IMR-90 (cell line): ENCODE measurements at regions not wholly inside any gene's neighbourhood (a gene's known extent, or its start where the extent isn't known, plus 50 kb on each side); places are given as distances from the start of the nearest gene placed in this dataset.

Experiments
- ATAC-seq: fragments of 200-7000 bp; cut with Tn5 transposase; 2 replicates; pipeline ENCODE4 v1.9.1; 2020; ENCODE audit warnings: low read depth, mild to moderate bottlenecking, moderate library complexity
- BruUV-seq: library from RNA; stranded (reverse); fragments of 400-500 nt; replicated peaks from 2 replicates; lab custom pipeline; 2021; lab: Mats Ljungman, UMichigan
- CTCF ChIA-PET: fragments of 300-600 bp; formaldehyde crosslinking; extraction: SDS; loops from one replicate; lab custom pipeline; 2021; ENCODE audit warnings: antibody characterized with exemption; lab: Yijun Ruan, JAX
- POLR2A ChIA-PET: fragments of 300-600 bp; sonication (Branson Sonifier 250); formaldehyde crosslinking; loops from one replicate; lab custom pipeline; 2022; ENCODE audit warnings: antibody characterized with exemption; ENCODE audit not compliant: unreplicated experiment; lab: Charles Lee
- DNase-seq: peaks from one replicate; pipeline ENCODE4 v3.0.0; 2013
- H2AFZ ChIP-seq: replicated peaks from 2 replicates; pipeline ENCODE3; 2013; ENCODE audit warnings: low read length, mild to moderate bottlenecking; ENCODE audit not compliant: poor library complexity
- H2AK5ac ChIP-seq: 2 replicates; pipeline ENCODE4 v1.6.1; 2013; ENCODE audit warnings: low read depth, low read length, inconsistent platforms
- H2AK9ac ChIP-seq: replicated peaks from 2 replicates; pipeline ENCODE3; 2013; ENCODE audit warnings: mild to moderate bottlenecking, low read depth, low read length, moderate library complexity; ENCODE audit not compliant: poor library complexity
- H2BK120ac ChIP-seq: 2 replicates; pipeline ENCODE4 v1.6.1; 2013; ENCODE audit warnings: low read depth, low read length, inconsistent platforms
- H2BK15ac ChIP-seq: 3 replicates; pipeline ENCODE4 v1.6.1; 2013; ENCODE audit warnings: low read depth, low read length, inconsistent platforms
- H2BK20ac ChIP-seq: 2 replicates; pipeline ENCODE4 v1.6.1; 2013; ENCODE audit warnings: low read depth, mild to moderate bottlenecking, inconsistent platforms, low read length, moderate library complexity
- H2BK5ac ChIP-seq: 2 replicates; pipeline ENCODE4 v1.6.1; 2013; ENCODE audit warnings: mild to moderate bottlenecking, low read depth, low read length, inconsistent platforms; ENCODE audit not compliant: poor library complexity, severe bottlenecking
- H3K14ac ChIP-seq: replicated peaks from 2 replicates; pipeline ENCODE4 v1.6.1; 2013; ENCODE audit warnings: low read depth, low read length, inconsistent platforms
- H3K18ac ChIP-seq: 2 replicates; pipeline ENCODE4 v1.6.1; 2013; ENCODE audit warnings: low read depth, low read length, control low read depth
- H3K23ac ChIP-seq: 2 replicates; pipeline ENCODE4 v1.6.1; 2013; ENCODE audit warnings: low read depth, low read length, inconsistent platforms
- H3K27ac ChIP-seq: 2 replicates; pipeline ENCODE4 v1.5.1; 2013; ENCODE audit warnings: mild to moderate bottlenecking, control low read depth, low read length; ENCODE audit not compliant: insufficient read depth
- H3K27me3 ChIP-seq: 2 replicates; pipeline ENCODE4 v1.6.1; 2013; ENCODE audit warnings: low read length; ENCODE audit not compliant: control insufficient read depth, insufficient read depth
- H3K36me3 ChIP-seq: 2 replicates; pipeline ENCODE4 v1.6.1; 2013; ENCODE audit warnings: low read length, mixed read lengths; ENCODE audit not compliant: control insufficient read depth, insufficient read depth
- H3K4ac ChIP-seq: 2 replicates; pipeline ENCODE4 v1.6.1; 2013; ENCODE audit warnings: low read depth, low read length, inconsistent platforms
- H3K4me1 ChIP-seq: 2 replicates; pipeline ENCODE4 v1.6.1; 2013; ENCODE audit warnings: low read length, mixed read lengths; ENCODE audit not compliant: control insufficient read depth, insufficient read depth
- H3K4me2 ChIP-seq: 2 replicates; pipeline ENCODE4 v1.6.1; 2013; ENCODE audit warnings: low read depth, mild to moderate bottlenecking, control low read depth, low read length, moderate library complexity
- H3K4me3 ChIP-seq: 2 replicates; pipeline ENCODE4 v1.5.1; 2013; ENCODE audit warnings: low read depth, mild to moderate bottlenecking, control low read depth, low read length, moderate library complexity; ENCODE audit not compliant: insufficient read depth
- H3K56ac ChIP-seq: 2 replicates; pipeline ENCODE4 v1.6.1; 2013; ENCODE audit warnings: low read length, inconsistent platforms; ENCODE audit not compliant: insufficient read depth; ENCODE audit errors: extremely low read depth
- H3K79me1 ChIP-seq, 2 experiments: 2 replicates each; pipeline ENCODE4 v1.6.1; 2013; ENCODE audit warnings: low read length in 2 of 2, inconsistent platforms in 1 of 2, low read depth in 1 of 2
- H3K9ac ChIP-seq: 2 replicates; pipeline ENCODE4 v1.6.1; 2013; ENCODE audit warnings: low read depth, low read length, control low read depth
- H3K9me1 ChIP-seq: 2 replicates; pipeline ENCODE4 v1.6.1; 2013; ENCODE audit warnings: low read length, inconsistent platforms; ENCODE audit not compliant: insufficient read depth
- H3K9me3 ChIP-seq: 2 replicates; pipeline ENCODE4 v1.6.1; 2013; ENCODE audit warnings: low read length; ENCODE audit not compliant: control insufficient read depth, insufficient read depth
- H4K20me1 ChIP-seq: 2 replicates; pipeline ENCODE4 v1.6.1; 2013; ENCODE audit warnings: low read length, inconsistent platforms; ENCODE audit not compliant: insufficient read depth
- H4K5ac ChIP-seq: 2 replicates; pipeline ENCODE4 v1.6.1; 2013; ENCODE audit warnings: mild to moderate bottlenecking, low read depth, low read length, control low read depth
- H4K8ac ChIP-seq, 2 experiments: 2 replicates each; pipeline ENCODE4 v1.6.1; 2013; ENCODE audit warnings: low read depth in 2 of 2, low read length in 2 of 2, control low read depth in 1 of 2, inconsistent platforms in 1 of 2
- H4K91ac ChIP-seq: 2 replicates; pipeline ENCODE4 v1.6.1; 2013; ENCODE audit warnings: low read depth, low read length, inconsistent platforms; ENCODE audit not compliant: insufficient read depth
- BHLHE40 ChIP-seq: fragments of 150-350 bp; IDR thresholded peaks from 2 replicates; pipeline ENCODE4 v1.6.1; 2016; ENCODE audit warnings: mild to moderate bottlenecking, low read depth, low read length
- CEBPB ChIP-seq: IDR thresholded peaks from 2 replicates; pipeline ENCODE4 v1.6.1; 2012; ENCODE audit warnings: low read depth, low read length, improper control_type of control experiment
- CHD1 ChIP-seq: IDR thresholded peaks from 2 replicates; pipeline ENCODE4 v1.6.1; 2012; ENCODE audit warnings: low read depth, low read length, improper control_type of control experiment
- FOS ChIP-seq: fragments of 150-350 bp; IDR thresholded peaks from 2 replicates; pipeline ENCODE4 v1.6.1; 2016; ENCODE audit warnings: low read depth, low read length
- MAFK ChIP-seq: IDR thresholded peaks from 2 replicates; pipeline ENCODE4 v1.6.1; 2012; ENCODE audit warnings: low read depth, low read length, improper control_type of control experiment
- MAZ ChIP-seq: IDR thresholded peaks from 2 replicates; pipeline ENCODE4 v1.6.1; 2012; ENCODE audit warnings: low read depth, mild to moderate bottlenecking, low read length, improper control_type of control experiment, moderate library complexity, borderline replicate concordance
- NFE2L2 ChIP-seq: fragments of 150-350 bp; IDR thresholded peaks from 2 replicates; pipeline ENCODE4 v1.6.1; 2016; ENCODE audit warnings: low read depth, mild to moderate bottlenecking, low read length
- POLR2A ChIP-seq: IDR thresholded peaks from 2 replicates; pipeline ENCODE4 v1.6.1; 2012; ENCODE audit warnings: mild to moderate bottlenecking, low read depth, low read length
- RAD21 ChIP-seq: IDR thresholded peaks from 2 replicates; pipeline ENCODE4 v1.6.1; 2012; ENCODE audit warnings: low read length, improper control_type of control experiment
- RCOR1 ChIP-seq: IDR thresholded peaks from 2 replicates; pipeline ENCODE4 v1.6.1; 2012; ENCODE audit warnings: mild to moderate bottlenecking, low read length, improper control_type of control experiment; ENCODE audit not compliant: insufficient replicate concordance
- RFX5 ChIP-seq: IDR thresholded peaks from 2 replicates; pipeline ENCODE4 v1.8.0; 2012; ENCODE audit warnings: low read depth, mild to moderate bottlenecking, low read length, moderate library complexity
- SMC3 ChIP-seq: fragments of 150-350 bp; IDR thresholded peaks from 2 replicates; pipeline ENCODE4 v1.6.1; 2016; ENCODE audit warnings: low read depth, mild to moderate bottlenecking, antibody characterized with exemption, low read length, moderate library complexity
- WGBS, 2 experiments: methylation state at CpG; one replicate each; pipeline versions ENCODE4 v1.1.5 to v1.1.7; 2013; ENCODE audit warnings: missing lambda C conversion rate in 2 of 2; ENCODE audit not compliant: insufficient read length in 1 of 2; ENCODE audit errors: extremely low coverage in 2 of 2; 5-methylcytosine and 5-hydroxymethylcytosine counted together
- dilution Hi-C: fragments of 300-500 bp; cut with HindIII; formaldehyde crosslinking; loops from one replicate; pipeline ENCODE4 v1.14.3; 2018; ENCODE audit warnings: low sequenced_read_pairs; ENCODE audit not compliant: unreplicated experiment
- in situ Hi-C: fragments of 300-500 bp; cut with MboI; formaldehyde crosslinking; loops from 3 replicates; pipeline ENCODE4 v1.14.3; 2019; ENCODE audit warnings: low sequenced_read_pairs, inconsistent platforms, mixed read lengths
- intact Hi-C: fragments of 100-400 bp; cut with micrococcal nuclease; formaldehyde crosslinking; loops from 2 replicates; pipeline ENCODE4 v1.10.0; 2022
- TF ChIP-seq, protein P1 (sequence below): fragments of 150-350 bp; IDR thresholded peaks from 2 replicates; pipeline ENCODE4 v1.6.1; 2017; ENCODE audit warnings: mild to moderate bottlenecking, antibody characterized with exemption, low read length, low read depth
- TF ChIP-seq, protein P2 (sequence below): fragments of 150-350 bp; IDR thresholded peaks from 2 replicates; pipeline ENCODE4 v1.6.1; 2016; ENCODE audit warnings: low read depth, mild to moderate bottlenecking, low read length, moderate library complexity, borderline replicate concordance
- TF ChIP-seq, protein P3 (sequence below): conservative IDR thresholded peaks from 2 replicates; pipeline ENCODE4 v1.5.1; 2012; ENCODE audit warnings: mild to moderate bottlenecking, low read depth, low read length, improper control_type of control experiment

- no peaks in the 10 kb centered on the region for H3K27me3 ChIP-seq
- H3K4ac ChIP-seq: no peak overlapping the region
- dilution Hi-C loops (no loop called here), intact Hi-C loops (no loop called here), in situ Hi-C loops (no loop called here)
- DNase-seq (no peak), ATAC-seq (no peak)
- no peak overlapping the region for H2BK120ac ChIP-seq
- no peak overlapping the region for H3K27ac ChIP-seq
- no peak for TF ChIP-seq FOS
- TF ChIP-seq POLR2A: no peak
- no peak for TF ChIP-seq NFE2L2
- TF ChIP-seq, protein P1, sequence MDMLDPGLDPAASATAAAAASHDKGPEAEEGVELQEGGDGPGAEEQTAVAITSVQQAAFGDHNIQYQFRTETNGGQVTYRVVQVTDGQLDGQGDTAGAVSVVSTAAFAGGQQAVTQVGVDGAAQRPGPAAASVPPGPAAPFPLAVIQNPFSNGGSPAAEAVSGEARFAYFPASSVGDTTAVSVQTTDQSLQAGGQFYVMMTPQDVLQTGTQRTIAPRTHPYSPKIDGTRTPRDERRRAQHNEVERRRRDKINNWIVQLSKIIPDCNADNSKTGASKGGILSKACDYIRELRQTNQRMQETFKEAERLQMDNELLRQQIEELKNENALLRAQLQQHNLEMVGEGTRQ: no peak
- TF ChIP-seq SMC3: no peak
- TF ChIP-seq, protein P2, sequence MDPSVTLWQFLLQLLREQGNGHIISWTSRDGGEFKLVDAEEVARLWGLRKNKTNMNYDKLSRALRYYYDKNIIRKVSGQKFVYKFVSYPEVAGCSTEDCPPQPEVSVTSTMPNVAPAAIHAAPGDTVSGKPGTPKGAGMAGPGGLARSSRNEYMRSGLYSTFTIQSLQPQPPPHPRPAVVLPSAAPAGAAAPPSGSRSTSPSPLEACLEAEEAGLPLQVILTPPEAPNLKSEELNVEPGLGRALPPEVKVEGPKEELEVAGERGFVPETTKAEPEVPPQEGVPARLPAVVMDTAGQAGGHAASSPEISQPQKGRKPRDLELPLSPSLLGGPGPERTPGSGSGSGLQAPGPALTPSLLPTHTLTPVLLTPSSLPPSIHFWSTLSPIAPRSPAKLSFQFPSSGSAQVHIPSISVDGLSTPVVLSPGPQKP: no peak
- no peak for TF ChIP-seq CHD1
- no peak for TF ChIP-seq MAFK
- no peak for TF ChIP-seq CEBPB
- TF ChIP-seq RFX5: no peak
- no peak for TF ChIP-seq BHLHE40
- no peak for TF ChIP-seq MAZ
- TF ChIP-seq RCOR1: no peak
- TF ChIP-seq RAD21: no peak
- TF ChIP-seq, protein P3, sequence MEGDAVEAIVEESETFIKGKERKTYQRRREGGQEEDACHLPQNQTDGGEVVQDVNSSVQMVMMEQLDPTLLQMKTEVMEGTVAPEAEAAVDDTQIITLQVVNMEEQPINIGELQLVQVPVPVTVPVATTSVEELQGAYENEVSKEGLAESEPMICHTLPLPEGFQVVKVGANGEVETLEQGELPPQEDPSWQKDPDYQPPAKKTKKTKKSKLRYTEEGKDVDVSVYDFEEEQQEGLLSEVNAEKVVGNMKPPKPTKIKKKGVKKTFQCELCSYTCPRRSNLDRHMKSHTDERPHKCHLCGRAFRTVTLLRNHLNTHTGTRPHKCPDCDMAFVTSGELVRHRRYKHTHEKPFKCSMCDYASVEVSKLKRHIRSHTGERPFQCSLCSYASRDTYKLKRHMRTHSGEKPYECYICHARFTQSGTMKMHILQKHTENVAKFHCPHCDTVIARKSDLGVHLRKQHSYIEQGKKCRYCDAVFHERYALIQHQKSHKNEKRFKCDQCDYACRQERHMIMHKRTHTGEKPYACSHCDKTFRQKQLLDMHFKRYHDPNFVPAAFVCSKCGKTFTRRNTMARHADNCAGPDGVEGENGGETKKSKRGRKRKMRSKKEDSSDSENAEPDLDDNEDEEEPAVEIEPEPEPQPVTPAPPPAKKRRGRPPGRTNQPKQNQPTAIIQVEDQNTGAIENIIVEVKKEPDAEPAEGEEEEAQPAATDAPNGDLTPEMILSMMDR: no peak
- peaks cover 8% of the 10 kb centered on the region; the same call in 1 of the 2 replicates for H3K9me1 ChIP-seq
- no peak overlapping the region for H3K14ac ChIP-seq
- H2BK20ac ChIP-seq: no peak overlapping the region
- no peak overlapping the region for H3K4me2 ChIP-seq
- H4K8ac ChIP-seq: no peak overlapping the region
- no peaks in the 10 kb centered on the region for H3K79me1 ChIP-seq
- POLR2A ChIA-PET: no interaction called here
- H2BK5ac ChIP-seq: no peak overlapping the region
- no peaks in the 10 kb centered on the region for H3K9me3 ChIP-seq
- H3K18ac ChIP-seq: no peak overlapping the region
- no peak overlapping the region for H4K5ac ChIP-seq
- CTCF ChIA-PET: no interaction called here
- H3K9ac ChIP-seq: no peak overlapping the region
- H4K20me1 ChIP-seq: no peaks in the 10 kb centered on the region
- no peak overlapping the region for H3K23ac ChIP-seq
- H4K91ac ChIP-seq: no peak overlapping the region
- H3K4me3 ChIP-seq: no peak overlapping the region
- no peak overlapping the region for H2AK5ac ChIP-seq
- no peaks in the 10 kb centered on the region for H3K36me3 ChIP-seq
- no peak overlapping the region for H3K56ac ChIP-seq
- no peak overlapping the region for H2BK15ac ChIP-seq
- BruUV-seq: no TSS peak
- H3K4me1 ChIP-seq: no peaks in the 10 kb centered on the region
- no CpG with 5 or more reads among the region's 2 CpGs for WGBS, 2 experiments
- H2AFZ ChIP-seq: no peak overlapping the region
- H2AK9ac ChIP-seq: no peak overlapping the region
Measured at GRCh38 chr21:38744861-38745260, 60.9 kb upstream of the ETS2 start.
